SU-DHL-6 (cell line): ENCODE measurements at regions not wholly inside any gene's neighbourhood (a gene's known extent, or its start where the extent isn't known, plus 50 kb on each side); places are given as distances from the start of the nearest gene placed in this dataset.
"Not testable (repeated sequence)": the region's sequence is repeated elsewhere in the genome, so short reads cannot be mapped to it uniquely, and the experiment has no call there.

ENCODE experiments used
- H2AFZ ChIP-seq: fragments of 200-600 bp; sonication (generic); 2 replicates; pipeline ENCODE4 v1.6.1; 2014; ENCODE audit warnings: low read depth, mild to moderate bottlenecking, moderate library complexity, mixed read lengths, antibody characterized with exemption, low read length; ENCODE audit not compliant: severe bottlenecking
- H3F3A ChIP-seq: fragments of 200-600 bp; shearing (Covaris generic); 2 replicates; pipeline ENCODE4 v1.6.0; 2016; ENCODE audit warnings: antibody characterized with exemption, mild to moderate bottlenecking; ENCODE audit not compliant: insufficient read depth
- H3K27ac ChIP-seq: fragments of 200-600 bp; sonication (generic); 2 replicates; pipeline ENCODE4 v1.5.1; 2016; ENCODE audit warnings: low read depth, mild to moderate bottlenecking, low read length, moderate library complexity, mixed read lengths
- H3K27me3 ChIP-seq: fragments of 200-600 bp; sonication (generic), shearing (Covaris generic); 2 replicates; pipeline ENCODE4 v1.6.0; 2014; ENCODE audit warnings: mild to moderate bottlenecking, low read length
- H3K36me3 ChIP-seq: fragments of 200-600 bp; sonication (generic); 2 replicates; pipeline ENCODE4 v1.6.1; 2014; ENCODE audit warnings: mild to moderate bottlenecking, low read length, mixed read lengths
- H3K4me2 ChIP-seq: fragments of 300-600, 200-600 bp; shearing (Covaris generic), sonication (generic); 2 replicates; pipeline ENCODE4 v1.6.0; 2014; ENCODE audit warnings: low read length, low read depth, mild to moderate bottlenecking; ENCODE audit not compliant: poor library complexity, severe bottlenecking
- H3K4me3 ChIP-seq: fragments of 200-600 bp; sonication (generic); 2 replicates; pipeline ENCODE4 v1.5.1; 2014; ENCODE audit warnings: antibody characterized with exemption, low read length, mild to moderate bottlenecking, mixed read lengths; ENCODE audit not compliant: insufficient read depth, poor library complexity, severe bottlenecking
- H3K79me2 ChIP-seq: fragments of 200-600 bp; sonication (generic); 2 replicates; pipeline ENCODE4 v1.6.1; 2014; ENCODE audit warnings: mild to moderate bottlenecking, low read length, moderate library complexity; ENCODE audit not compliant: insufficient read depth
- H3K9ac ChIP-seq: fragments of 200-600 bp; sonication (generic); 2 replicates; pipeline ENCODE4 v1.7.0; 2014; ENCODE audit warnings: mild to moderate bottlenecking, low read length
- H3K9me2 ChIP-seq: fragments of 200-600 bp; sonication (generic); replicated peaks from 2 replicates; pipeline ENCODE4 v1.6.1; 2014; ENCODE audit warnings: low read length; ENCODE audit not compliant: insufficient read depth
- H3K9me3 ChIP-seq: fragments of 200-600 bp; sonication (generic); 2 replicates; pipeline ENCODE4 v1.6.1; 2014; ENCODE audit warnings: low read length, mixed read lengths; ENCODE audit not compliant: insufficient read depth
- H4K20me1 ChIP-seq: fragments of 200-600 bp; sonication (generic); 2 replicates; pipeline ENCODE4 v1.6.1; 2014; ENCODE audit warnings: low read depth, mild to moderate bottlenecking, antibody characterized with exemption, low read length, moderate library complexity, mixed read lengths
- CTCF ChIP-seq: fragments of 200-600 bp; sonication (generic); IDR thresholded peaks from one replicate; pipeline ENCODE4 v1.5.1; 2017; ENCODE audit warnings: antibody characterized with exemption, mild to moderate bottlenecking, low read length, moderate library complexity; ENCODE audit not compliant: insufficient read depth, poor library complexity, severe bottlenecking
- EZH2phosphoT487 ChIP-seq: fragments of 200-600 bp; sonication (generic), shearing (Covaris generic); conservative IDR thresholded peaks from 2 replicates; pipeline ENCODE4 v1.6.1; 2018; ENCODE audit warnings: mild to moderate bottlenecking, antibody characterized with exemption, low read length, moderate library complexity, mixed read lengths

- Histone ChIP-seq H3K9me2 (no peaks in the 10 kb centered on the region), H3K9ac (no peak overlapping the region), H3K27ac (no peak overlapping the region), H3F3A (no peaks in the 10 kb centered on the region), H4K20me1 (no peaks in the 10 kb centered on the region), H3K9me3 (no peaks in the 10 kb centered on the region), H3K79me2 (no peaks in the 10 kb centered on the region), H3K36me3 (no peaks in the 10 kb centered on the region), H2AFZ (no peak overlapping the region), H3K4me2 (no peak overlapping the region), H3K27me3 (no peaks in the 10 kb centered on the region; the same call in 1 of the 2 replicates), H3K4me3 (no peak overlapping the region)
- no peak for TF ChIP-seq EZH2phosphoT487
- TF ChIP-seq CTCF: no peak
Measured at GRCh38 chr15:77832874-77833273, 200.2 kb upstream of the LINGO1 start.

- no peaks in the 10 kb centered on the region for H3K79me2 ChIP-seq
- no peak for TF ChIP-seq EZH2phosphoT487
- no peak for TF ChIP-seq CTCF
- H3K4me3 ChIP-seq: no peak overlapping the region
- no peaks in the 10 kb centered on the region for H4K20me1 ChIP-seq
- H3K9me2 ChIP-seq: no peaks in the 10 kb centered on the region
- H3K9me3 ChIP-seq: no peaks in the 10 kb centered on the region
- no peaks in the 10 kb centered on the region; the same call in 1 of the 2 replicates for H3K27me3 ChIP-seq
- no peak overlapping the region for H3K4me2 ChIP-seq
- no peaks in the 10 kb centered on the region for H3K36me3 ChIP-seq
- no peaks in the 10 kb centered on the region for H3F3A ChIP-seq
- H3K9ac ChIP-seq: no peak overlapping the region
- no peak overlapping the region for H3K27ac ChIP-seq
- no peak overlapping the region for H2AFZ ChIP-seq
Measured at GRCh38 chr15:77831986-77832385, 199.3 kb upstream of the LINGO1 start.

DNA sequence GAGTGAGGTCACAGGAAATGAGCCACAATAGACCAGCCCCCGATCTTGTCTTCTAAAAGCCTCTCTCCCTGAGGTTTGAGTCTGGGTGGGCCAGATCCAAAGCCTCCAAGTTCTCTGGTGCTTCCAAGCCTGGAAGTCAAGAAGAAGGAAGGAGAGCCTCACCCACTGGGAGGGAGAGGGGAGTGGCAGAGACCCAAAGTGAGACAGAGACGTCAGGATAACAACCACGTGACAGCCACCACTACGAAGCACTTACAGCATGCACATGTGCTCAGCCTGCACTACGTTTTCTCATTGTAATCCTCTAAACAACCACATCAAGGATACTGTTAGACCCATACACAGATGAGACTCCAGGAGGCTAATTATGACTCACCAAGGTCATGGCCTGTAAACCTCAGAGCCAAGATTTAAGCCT, 197.3 kb upstream of the LINGO1 start:
- H3F3A ChIP-seq: no peaks in the 10 kb centered on the region
- no peak overlapping the region for H3K4me3 ChIP-seq
- H3K9ac ChIP-seq: no peak overlapping the region
- no peaks in the 10 kb centered on the region for H3K79me2 ChIP-seq
- no peak for TF ChIP-seq CTCF
- no peak overlapping the region for H3K27ac ChIP-seq
- no peaks in the 10 kb centered on the region; the same call in 1 of the 2 replicates for H3K27me3 ChIP-seq
- H3K9me3 ChIP-seq: no peaks in the 10 kb centered on the region
- no peaks in the 10 kb centered on the region for H3K9me2 ChIP-seq
- no peaks in the 10 kb centered on the region for H4K20me1 ChIP-seq
- no peak overlapping the region for H3K4me2 ChIP-seq
- no peak overlapping the region for H2AFZ ChIP-seq
- H3K36me3 ChIP-seq: no peaks in the 10 kb centered on the region

- not testable (repeated sequence) for H2AFZ ChIP-seq, H3K27ac ChIP-seq, H3F3A ChIP-seq, H3K9me2 ChIP-seq, H3K4me3 ChIP-seq, H4K20me1 ChIP-seq, H3K9me3 ChIP-seq, H3K36me3 ChIP-seq, H3K27me3 ChIP-seq, H3K9ac ChIP-seq, H3K4me2 ChIP-seq, H3K79me2 ChIP-seq
Measured at GRCh38 chr15:77829331-77829730, 196.6 kb upstream of the LINGO1 start.
